Activated naive CD4-positive, alpha-beta T cell treated with anti-CD3 and anti-CD28 coated beads, Interleukin-2, amount 10 ng/mL, durations not matched to agents 7 days and 5 days (primary cell): ENCODE measurements at regions not wholly inside any gene's neighbourhood (a gene's known extent, or its start where the extent isn't known, plus 50 kb on each side); places are given as distances from the start of the nearest gene placed in this dataset.

Experiments
- CTCF ChIA-PET: fragments of 350-600 bp; sonication (Branson Sonifier 250); formaldehyde crosslinking; loops from one replicate; lab custom pipeline; 2021; ENCODE audit warnings: antibody characterized with exemption; lab: Charles Lee
- DNase-seq: peaks from one replicate; pipeline ENCODE4 v3.0.0-alpha.2; 2020
- H3K27ac Mint-ChIP-seq: one replicate; pipeline ENCODE4 v1.8.0; 2021; ENCODE audit warnings: mild to moderate bottlenecking, moderate library complexity, mixed read lengths
- H3K27me3 Mint-ChIP-seq: one replicate; pipeline ENCODE4 v1.8.0; 2021; ENCODE audit warnings: mild to moderate bottlenecking, mixed read lengths
- H3K36me3 Mint-ChIP-seq: one replicate; pipeline ENCODE4 v1.8.0; 2021; ENCODE audit warnings: mixed read lengths
- H3K4me1 Mint-ChIP-seq: one replicate; pipeline ENCODE4 v1.8.0; 2021; ENCODE audit warnings: mixed read lengths
- H3K4me3 Mint-ChIP-seq: one replicate; pipeline ENCODE4 v1.8.0; 2021; ENCODE audit warnings: mild to moderate bottlenecking, moderate library complexity, mixed read lengths
- H3K9me3 Mint-ChIP-seq: one replicate; pipeline ENCODE4 v1.8.0; 2021; ENCODE audit warnings: mixed read lengths

DNA sequence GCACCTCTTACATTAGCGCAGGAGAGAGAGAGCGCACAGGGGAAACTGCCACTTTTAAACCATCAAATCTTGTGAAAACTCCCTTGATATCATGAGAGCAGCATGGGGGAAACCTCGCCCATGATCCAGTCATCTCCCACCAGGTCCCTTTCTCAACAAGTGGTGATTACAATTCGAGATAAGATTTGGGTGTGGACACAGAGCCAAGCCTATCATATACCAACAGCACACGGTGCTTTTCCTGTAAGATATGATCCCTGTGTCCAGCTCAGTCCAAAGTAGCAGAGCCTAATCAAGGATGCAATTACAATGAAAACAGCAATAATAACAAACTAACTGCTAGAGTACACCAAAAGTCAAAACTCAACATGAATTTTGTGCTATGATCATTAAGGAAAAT lies 148.7 kb upstream of the TCF21 start:
- Mint-ChIP-seq H3K9me3 (no peaks in the 10 kb centered on the region), H3K27me3 (no peaks in the 10 kb centered on the region), H3K4me3 (no peak overlapping the region), H3K36me3 (no peaks in the 10 kb centered on the region), H3K4me1 (no peaks in the 10 kb centered on the region), H3K27ac (no peak overlapping the region)
- CTCF ChIA-PET, result no interaction called here
- no peak for DNase-seq

DNA sequence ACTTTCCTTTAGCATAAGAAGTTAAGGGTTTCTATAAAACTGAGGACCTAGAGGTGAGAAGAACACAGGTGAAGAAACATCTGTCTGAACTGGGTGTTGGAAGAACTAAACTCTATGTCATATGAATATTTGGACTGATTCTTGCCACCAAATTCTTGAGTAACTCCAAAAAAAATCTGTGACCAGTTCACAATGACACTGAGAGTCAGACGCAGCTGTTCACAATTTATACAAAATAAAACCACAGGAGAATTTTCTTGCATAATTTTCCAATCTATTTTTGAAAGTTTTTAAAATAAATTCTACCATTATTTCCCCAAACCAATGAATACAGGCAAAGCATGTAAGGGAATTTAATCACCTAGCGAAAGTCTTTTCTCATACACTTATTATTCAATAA lies 148.1 kb upstream of the TCF21 start:
- Mint-ChIP-seq H3K27ac (no peak overlapping the region), H3K9me3 (no peaks in the 10 kb centered on the region), H3K27me3 (no peaks in the 10 kb centered on the region), H3K4me1 (no peaks in the 10 kb centered on the region), H3K4me3 (no peak overlapping the region), H3K36me3 (no peaks in the 10 kb centered on the region)
- CTCF ChIA-PET, result no interaction called here
- no peak for DNase-seq

DNA sequence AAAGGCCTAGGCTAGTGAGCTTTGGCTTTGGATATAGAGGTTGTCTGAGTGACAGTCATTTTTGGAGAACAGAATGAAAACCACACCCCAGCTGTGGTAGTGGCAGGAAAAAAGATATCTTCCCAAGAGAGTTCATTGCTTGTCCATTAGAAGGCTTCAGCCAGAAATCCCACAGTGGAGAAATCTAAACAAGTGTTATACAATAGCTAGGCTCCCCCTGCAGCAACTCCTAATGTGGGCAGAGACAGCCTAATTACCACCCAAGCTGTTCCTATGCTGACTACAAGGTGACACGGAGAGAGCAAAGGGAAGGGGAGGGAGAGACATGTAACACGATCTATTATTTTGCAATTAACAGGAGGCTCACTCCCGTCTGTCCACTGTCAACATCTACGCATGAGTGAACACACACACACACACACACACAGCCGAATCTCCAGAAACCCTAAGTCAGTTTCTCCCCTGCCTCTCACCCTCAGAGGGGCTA lies 147.5 kb upstream of the TCF21 start:
- Mint-ChIP-seq H3K4me1 (no peaks in the 10 kb centered on the region), H3K27ac (no peak overlapping the region), H3K9me3 (no peaks in the 10 kb centered on the region), H3K4me3 (no peak overlapping the region), H3K36me3 (no peaks in the 10 kb centered on the region), H3K27me3 (no peaks in the 10 kb centered on the region)
- CTCF ChIA-PET, result no interaction called here
- DNase-seq, result no peak

DNA sequence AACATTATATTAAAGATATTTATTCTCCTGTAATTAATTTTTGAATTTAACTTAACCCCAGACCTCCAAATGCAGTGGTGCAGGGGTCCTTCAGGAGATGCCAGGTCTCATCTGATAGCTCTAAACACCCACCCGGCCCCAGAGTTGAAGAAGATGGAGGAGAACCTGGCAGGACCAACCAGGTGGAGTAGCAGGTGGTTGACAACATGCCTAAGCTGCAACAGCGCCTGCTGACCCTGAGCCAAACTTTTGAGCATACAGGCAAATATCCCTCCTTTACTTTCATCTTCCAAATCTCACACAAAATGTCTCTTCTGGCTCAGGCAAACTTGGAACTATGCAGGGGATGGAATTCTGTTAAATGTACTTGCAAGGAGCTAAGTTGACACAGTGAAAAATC lies 145.3 kb upstream of the TCF21 start:
- H3K27me3 Mint-ChIP-seq, result no peaks in the 10 kb centered on the region
- no peak for DNase-seq
- CTCF ChIA-PET, result no interaction called here
- no peaks in the 10 kb centered on the region for H3K36me3 Mint-ChIP-seq
- no peaks in the 10 kb centered on the region for H3K4me1 Mint-ChIP-seq
- H3K4me3 Mint-ChIP-seq, result no peak overlapping the region
- H3K9me3 Mint-ChIP-seq, result no peaks in the 10 kb centered on the region
- no peak overlapping the region for H3K27ac Mint-ChIP-seq

DNA sequence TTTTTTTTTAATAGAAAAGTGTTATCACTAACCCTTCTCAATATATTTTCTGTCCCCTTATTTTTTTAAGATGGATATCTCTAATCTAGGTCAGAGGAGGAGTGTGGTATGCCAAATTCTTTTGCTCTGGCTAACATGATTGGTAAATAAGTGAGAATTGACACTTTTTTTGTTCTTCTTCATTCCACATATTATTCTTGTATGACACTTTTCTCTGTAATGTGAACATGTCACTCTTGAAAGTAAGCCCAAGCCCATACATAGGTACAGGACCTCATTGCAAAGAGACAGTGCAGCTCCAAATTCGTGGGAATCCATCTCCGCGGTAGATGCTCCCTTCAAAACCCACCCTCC lies 142.5 kb upstream of the TCF21 start:
- no peak overlapping the region for H3K4me3 Mint-ChIP-seq
- no peaks in the 10 kb centered on the region for H3K36me3 Mint-ChIP-seq
- H3K27ac Mint-ChIP-seq, result no peak overlapping the region
- no peaks in the 10 kb centered on the region for H3K9me3 Mint-ChIP-seq
- no peak for DNase-seq
- no peaks in the 10 kb centered on the region for H3K4me1 Mint-ChIP-seq
- no peaks in the 10 kb centered on the region for H3K27me3 Mint-ChIP-seq
- CTCF ChIA-PET, result no interaction called here

DNA sequence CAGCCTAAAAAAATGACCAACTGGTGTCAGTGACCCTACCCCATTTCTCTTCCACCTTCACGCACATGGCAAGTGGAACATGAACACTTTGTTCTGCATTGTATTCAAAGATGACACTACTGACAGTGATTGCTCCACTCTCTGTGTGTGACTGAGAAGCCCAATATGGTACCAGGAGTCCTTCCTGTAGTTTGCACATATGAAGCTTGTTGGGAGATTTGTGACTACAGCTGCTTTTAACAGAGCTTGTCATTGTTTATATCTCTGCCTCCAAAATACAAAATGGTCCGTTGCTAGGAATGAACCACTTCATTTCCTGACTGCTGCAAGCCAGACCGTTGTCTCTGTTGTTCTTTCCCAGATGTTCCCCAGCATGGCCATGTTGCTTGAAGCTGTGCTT lies 140.3 kb upstream of the TCF21 start:
- no peak for DNase-seq
- Mint-ChIP-seq H3K36me3 (no peaks in the 10 kb centered on the region), H3K4me1 (no peaks in the 10 kb centered on the region), H3K9me3 (no peaks in the 10 kb centered on the region), H3K27ac (no peak overlapping the region), H3K27me3 (no peaks in the 10 kb centered on the region), H3K4me3 (no peak overlapping the region)
- CTCF ChIA-PET, result no interaction called here

DNA sequence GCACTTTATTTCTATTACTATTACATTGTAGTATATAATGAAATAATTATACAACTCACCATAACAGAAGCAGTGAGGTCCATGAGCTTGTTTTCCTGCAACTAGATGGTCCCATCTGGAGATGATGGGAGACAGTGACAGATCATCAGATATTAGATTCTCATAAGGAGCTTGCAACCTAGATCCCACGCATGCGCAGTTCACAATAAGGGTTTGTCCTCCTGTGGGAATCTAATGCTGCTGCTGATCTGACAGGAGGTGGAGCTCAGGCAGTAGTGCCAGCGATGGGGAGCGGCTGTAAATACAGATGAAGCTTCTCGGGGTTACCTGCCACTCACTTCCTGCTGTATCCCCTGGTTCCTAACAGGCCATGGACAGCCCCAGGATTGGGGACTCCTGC lies 139.5 kb upstream of the TCF21 start:
- H3K27me3 Mint-ChIP-seq, result no peaks in the 10 kb centered on the region
- H3K4me1 Mint-ChIP-seq, result no peaks in the 10 kb centered on the region
- H3K4me3 Mint-ChIP-seq, result no peak overlapping the region
- H3K9me3 Mint-ChIP-seq, result no peaks in the 10 kb centered on the region
- no peak overlapping the region for H3K27ac Mint-ChIP-seq
- no peak for DNase-seq
- H3K36me3 Mint-ChIP-seq, result no peaks in the 10 kb centered on the region
- CTCF ChIA-PET, result no interaction called here

DNA sequence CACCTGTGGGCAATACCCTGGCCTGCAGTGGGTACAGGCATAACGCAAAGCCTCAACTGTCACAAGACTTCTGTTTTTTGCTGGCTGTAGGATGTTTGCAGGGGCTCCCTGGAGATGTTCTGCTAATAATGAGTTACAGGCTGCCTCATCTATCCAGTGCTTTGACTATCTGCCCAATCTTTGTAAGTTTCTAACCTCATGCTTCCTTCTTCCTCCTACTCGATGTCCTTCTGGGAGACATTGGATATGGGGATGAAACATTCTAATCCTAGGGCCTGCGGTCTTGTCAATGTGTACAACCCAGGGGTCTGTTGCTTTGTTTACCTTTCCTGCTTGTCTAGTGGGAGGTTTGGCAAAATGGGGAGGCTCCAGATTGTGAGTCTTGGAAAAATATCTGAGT lies 136.8 kb upstream of the TCF21 start:
- H3K4me1 Mint-ChIP-seq, result no peaks in the 10 kb centered on the region
- no peaks in the 10 kb centered on the region for H3K27me3 Mint-ChIP-seq
- no peak overlapping the region for H3K4me3 Mint-ChIP-seq
- CTCF ChIA-PET, result no interaction called here
- H3K9me3 Mint-ChIP-seq, result no peaks in the 10 kb centered on the region
- no peak overlapping the region for H3K27ac Mint-ChIP-seq
- no peak for DNase-seq
- no peaks in the 10 kb centered on the region for H3K36me3 Mint-ChIP-seq

DNA sequence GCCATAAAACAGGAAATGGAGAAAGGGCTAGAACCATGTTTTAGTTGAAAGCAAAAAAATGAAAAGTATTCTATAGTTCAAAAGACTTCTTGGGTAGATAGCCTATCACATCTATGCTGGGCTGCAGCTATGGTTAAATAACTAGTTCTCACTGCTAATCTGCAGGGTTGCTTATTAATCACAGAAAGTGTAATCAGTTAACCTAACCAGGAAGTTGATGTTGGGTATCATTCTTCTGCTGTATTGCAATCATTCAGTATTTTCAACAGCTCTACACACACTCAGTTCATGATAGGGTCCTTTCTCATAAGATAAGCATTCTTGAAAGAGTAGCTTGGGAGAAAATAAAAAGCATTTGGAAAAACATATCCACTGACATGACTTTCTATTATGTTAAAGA lies 135.2 kb upstream of the TCF21 start:
- H3K4me3 Mint-ChIP-seq, result no peak overlapping the region
- no peak overlapping the region for H3K27ac Mint-ChIP-seq
- CTCF ChIA-PET, result no interaction called here
- H3K27me3 Mint-ChIP-seq, result no peaks in the 10 kb centered on the region
- H3K4me1 Mint-ChIP-seq, result no peaks in the 10 kb centered on the region
- H3K9me3 Mint-ChIP-seq, result no peaks in the 10 kb centered on the region
- H3K36me3 Mint-ChIP-seq, result no peaks in the 10 kb centered on the region
- DNase-seq, result no peak

DNA sequence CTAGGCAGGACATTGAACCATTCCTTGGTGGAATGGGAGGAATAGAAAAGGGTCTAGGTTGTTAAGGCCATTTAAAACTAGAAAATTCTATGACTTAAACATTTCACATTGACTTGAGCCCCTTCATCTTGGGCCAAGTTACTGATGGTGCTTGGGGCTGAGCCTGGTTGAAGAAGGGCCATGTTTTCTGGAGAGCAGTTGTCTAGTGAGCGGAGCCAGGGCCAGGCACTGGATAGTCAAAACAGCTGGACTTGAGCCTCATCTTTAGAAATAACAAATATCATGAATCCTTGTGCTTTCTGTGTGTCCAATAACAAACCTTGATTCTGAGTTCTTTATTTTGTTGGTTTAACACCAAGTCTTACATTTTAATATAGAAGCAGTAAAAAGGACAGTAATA lies 134.6 kb upstream of the TCF21 start:
- Mint-ChIP-seq H3K9me3 (no peaks in the 10 kb centered on the region), H3K27me3 (no peaks in the 10 kb centered on the region), H3K36me3 (no peaks in the 10 kb centered on the region), H3K27ac (no peak overlapping the region), H3K4me3 (no peak overlapping the region), H3K4me1 (no peaks in the 10 kb centered on the region)
- CTCF ChIA-PET, result no interaction called here
- DNase-seq, result no peak

DNA sequence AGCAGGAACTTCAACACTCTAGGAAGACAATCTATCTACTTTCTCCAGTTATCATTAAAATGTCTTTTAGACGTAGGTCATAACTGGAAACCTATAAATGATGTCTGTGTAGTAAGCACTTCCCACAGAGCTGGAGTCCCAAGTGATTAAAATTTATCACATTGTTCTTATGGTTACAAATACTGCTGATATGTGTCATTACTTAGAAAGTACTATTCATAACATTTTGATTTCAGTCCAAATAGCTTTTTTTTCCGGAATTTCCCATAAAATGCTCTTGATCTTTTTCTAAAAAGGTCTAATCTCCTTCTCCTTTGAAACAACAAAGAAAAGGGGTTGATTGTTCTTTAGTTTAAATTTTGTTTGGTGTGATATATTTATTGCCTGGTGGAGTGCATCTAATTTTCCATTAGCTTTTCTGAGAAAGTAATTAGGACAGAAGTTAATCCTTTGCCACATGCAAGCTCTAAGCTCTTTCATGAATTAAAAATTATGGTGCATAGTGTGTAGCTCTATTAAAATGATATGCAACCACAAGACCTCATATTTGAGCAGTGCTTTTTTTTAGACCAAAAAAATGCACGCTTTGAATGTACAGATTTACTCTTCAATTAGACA lies 132.7 kb upstream of the TCF21 start:
- no peak overlapping the region for H3K27ac Mint-ChIP-seq
- CTCF ChIA-PET, result no interaction called here
- H3K27me3 Mint-ChIP-seq, result no peaks in the 10 kb centered on the region
- H3K9me3 Mint-ChIP-seq, result no peaks in the 10 kb centered on the region
- no peak for DNase-seq
- no peaks in the 10 kb centered on the region for H3K36me3 Mint-ChIP-seq
- H3K4me1 Mint-ChIP-seq, result no peaks in the 10 kb centered on the region
- no peak overlapping the region for H3K4me3 Mint-ChIP-seq

DNA sequence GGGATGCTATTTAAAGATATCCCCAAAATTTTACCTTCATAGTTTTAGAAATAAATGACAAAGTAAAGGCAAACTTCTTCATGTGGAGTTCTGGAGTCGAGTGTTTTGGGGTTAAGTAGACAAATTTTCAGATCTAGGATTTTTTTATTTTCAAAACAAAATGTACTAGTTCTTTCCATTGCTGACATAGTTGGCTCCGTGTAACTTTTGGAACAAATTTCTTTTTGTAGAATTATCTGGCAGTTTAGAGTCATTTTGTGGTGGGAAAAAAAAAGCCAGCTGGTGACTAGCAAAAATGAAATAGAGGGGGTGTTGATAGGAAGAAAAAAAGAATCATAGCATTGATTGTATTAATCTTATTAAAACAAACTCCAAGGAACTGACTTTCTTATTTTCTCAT lies 131.6 kb upstream of the TCF21 start:
- CTCF ChIA-PET, result interaction anchor here (0.7 kb wide), 1 partner anchor 1994 kb away, joined by 3 read pairs; no protein-coding TSS in a partner anchor
- Mint-ChIP-seq H3K4me3 (no peak overlapping the region), H3K36me3 (no peaks in the 10 kb centered on the region), H3K9me3 (no peaks in the 10 kb centered on the region), H3K4me1 (no peaks in the 10 kb centered on the region), H3K27me3 (no peaks in the 10 kb centered on the region), H3K27ac (no peak overlapping the region)
- no peak for DNase-seq

DNA sequence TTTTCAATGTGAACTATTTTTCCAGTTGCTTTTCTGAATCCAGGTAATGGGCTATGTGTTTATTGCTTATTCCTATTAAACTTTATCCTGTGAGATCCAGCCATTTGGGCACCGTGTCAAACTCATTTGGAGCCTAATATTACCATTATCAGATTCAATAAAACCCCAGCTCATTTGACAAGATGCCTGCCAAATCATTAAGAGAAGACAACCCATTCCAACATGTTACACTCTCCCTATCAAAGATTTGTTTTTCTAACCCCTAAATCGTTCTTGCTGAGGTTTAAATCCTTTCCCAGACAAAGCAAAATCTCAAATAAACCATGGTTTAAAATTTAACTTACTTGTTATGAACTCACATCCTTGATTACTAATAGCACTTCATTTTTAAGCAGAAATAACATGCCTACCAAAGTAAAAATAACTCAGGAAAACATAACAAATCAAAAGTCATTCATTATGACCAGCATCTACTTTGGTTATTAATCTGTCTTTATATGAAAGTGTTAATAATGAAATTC lies 130.0 kb upstream of the TCF21 start:
- Mint-ChIP-seq H3K36me3 (no peaks in the 10 kb centered on the region), H3K27ac (no peak overlapping the region), H3K4me1 (no peaks in the 10 kb centered on the region), H3K9me3 (no peaks in the 10 kb centered on the region), H3K27me3 (no peaks in the 10 kb centered on the region), H3K4me3 (no peak overlapping the region)
- no peak for DNase-seq
- CTCF ChIA-PET, result no interaction called here

DNA sequence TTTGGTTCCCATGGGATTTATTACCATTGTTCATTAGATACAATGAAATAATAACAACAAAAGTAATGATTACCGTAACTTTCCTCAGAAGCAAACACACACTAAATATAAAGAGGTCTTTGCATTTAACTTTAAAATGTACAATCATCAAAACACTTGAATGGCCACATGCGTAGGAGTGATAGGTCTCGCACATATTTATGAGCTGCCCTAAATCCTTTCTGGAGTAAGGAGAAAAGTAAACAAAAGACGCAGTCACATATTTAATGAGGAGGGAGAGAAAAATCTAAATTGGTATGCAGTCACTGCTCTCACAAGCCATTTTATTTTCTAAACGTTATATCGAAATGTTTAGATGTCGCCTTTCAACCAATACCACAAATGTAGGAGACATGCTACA lies 129.4 kb upstream of the TCF21 start:
- H3K4me1 Mint-ChIP-seq, result no peaks in the 10 kb centered on the region

DNA sequence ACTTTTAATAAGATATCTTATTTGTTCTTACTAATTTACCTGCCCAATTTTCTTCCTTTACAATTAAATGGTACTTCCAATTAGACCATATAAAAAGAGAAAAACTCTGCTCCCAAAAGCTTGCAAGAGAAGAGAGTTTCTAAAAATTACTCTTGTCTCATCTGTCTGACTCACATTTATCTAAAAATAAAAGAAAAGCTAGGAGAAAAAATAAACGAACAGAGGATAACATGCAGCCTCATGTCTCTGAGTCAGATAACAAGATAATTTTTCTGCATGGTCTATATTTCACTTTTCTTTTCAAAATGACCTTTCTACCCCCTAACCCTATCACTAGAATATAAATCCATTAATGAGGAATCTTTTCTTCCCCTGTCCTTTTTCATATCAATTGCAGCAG lies 127.2 kb upstream of the TCF21 start:
- no peaks in the 10 kb centered on the region for H3K9me3 Mint-ChIP-seq
- DNase-seq, result no peak
- no peak overlapping the region for H3K27ac Mint-ChIP-seq
- H3K4me1 Mint-ChIP-seq, result no peaks in the 10 kb centered on the region
- CTCF ChIA-PET, result no interaction called here
- no peak overlapping the region for H3K4me3 Mint-ChIP-seq
- no peaks in the 10 kb centered on the region for H3K27me3 Mint-ChIP-seq
- no peaks in the 10 kb centered on the region for H3K36me3 Mint-ChIP-seq

More for the DNA sequence above, 129.4 kb upstream of the TCF21 start:
- CTCF ChIA-PET, result no interaction called here
- Mint-ChIP-seq H3K36me3 (no peaks in the 10 kb centered on the region), H3K4me3 (no peak overlapping the region), H3K9me3 (no peaks in the 10 kb centered on the region), H3K27me3 (no peaks in the 10 kb centered on the region), H3K27ac (no peak overlapping the region)
- DNase-seq, result no peak
